T-cell (primary cell): ENCODE measurements at regions not wholly inside any gene's neighbourhood (a gene's known extent, or its start where the extent isn't known, plus 50 kb on each side); places are given as distances from the start of the nearest gene placed in this dataset.
"Not testable (repeated sequence)": the region's sequence is repeated elsewhere in the genome, so short reads cannot be mapped to it uniquely, and the experiment has no call there.

Source experiments
- ATAC-seq, 4 experiments: fragments of 200-7000 bp in 3 of 4; fragments of 150-1000 bp in 1 of 4; cut with Tn5 transposase; replicated peaks in 1 of 4; 1 replicate in 3 of 4; 2 replicates in 1 of 4; pipeline ENCODE4 v1.10.0; 2021; ENCODE audit warnings: moderate library complexity in 3 of 4, mild to moderate bottlenecking in 2 of 4, moderate number of reproducible peaks in 1 of 4
- CTCF ChIA-PET, 2 donors: fragments of 300-600 bp; sonication (Branson Sonifier 250); formaldehyde crosslinking; loops; one replicate each; lab custom pipeline; 2022; ENCODE audit warnings: antibody characterized with exemption in 2 of 2; lab: Charles Lee
- POLR2A ChIA-PET, 2 donors: fragments of 300-600 bp; sonication (Branson Sonifier 250); formaldehyde crosslinking; loops; one replicate each; lab custom pipeline; 2022; ENCODE audit warnings: antibody characterized with exemption in 2 of 2; lab: Charles Lee
- DNase-seq, 35 experiments: peaks; one replicate each; pipeline versions ENCODE4 v3.0.0 to v3.0.0-alpha.2; 2013 to 2023
- H3K27ac ChIP-seq: one replicate; pipeline ENCODE4 v1.5.1; 2013; ENCODE audit warnings: low read length
- H3K27me3 ChIP-seq, 2 experiments: replicated peaks in 1 of 2; 1 replicate in 1 of 2; 2 replicates in 1 of 2; pipeline versions ENCODE4 v1.6.1 to v1.7.0; 2013; ENCODE audit warnings: low read length in 1 of 2, mixed read lengths in 1 of 2; ENCODE audit not compliant: control insufficient read depth in 2 of 2, insufficient read depth in 2 of 2; ENCODE audit errors: extremely low read depth in 1 of 2
- H3K36me3 ChIP-seq, 2 donors: 1 replicate in 1 of 2; 2 replicates in 1 of 2; pipeline versions ENCODE4 v1.6.1 to v1.7.0; 2013; ENCODE audit warnings: low read length in 1 of 2; ENCODE audit not compliant: control insufficient read depth in 2 of 2, insufficient read depth in 1 of 2; ENCODE audit errors: extremely low read depth in 1 of 2
- H3K4me1 ChIP-seq, 2 experiments: 1 replicate in 1 of 2; 2 replicates in 1 of 2; pipeline versions ENCODE4 v1.6.1 to v1.7.0; 2013; ENCODE audit warnings: low read length in 2 of 2, mixed read lengths in 1 of 2; ENCODE audit not compliant: insufficient read depth in 2 of 2, control insufficient read depth in 1 of 2; ENCODE audit errors: extremely low read depth in 1 of 2
- H3K4me3 ChIP-seq, 2 donors: 1 replicate in 1 of 2; 2 replicates in 1 of 2; pipeline versions ENCODE4 v1.5.1 to v1.7.0; 2013; ENCODE audit warnings: mild to moderate bottlenecking in 2 of 2, low read length in 1 of 2, moderate library complexity in 1 of 2; ENCODE audit not compliant: control insufficient read depth in 1 of 2; ENCODE audit errors: extremely low read depth in 1 of 2
- H3K9me3 ChIP-seq: 2 replicates; pipeline ENCODE4 v1.7.0; 2013
- H3K27ac Mint-ChIP-seq, 2 donors: one replicate each; pipeline ENCODE4 v1.8.0; 2020 to 2021; ENCODE audit warnings: mild to moderate bottlenecking in 2 of 2, mixed read lengths in 2 of 2
- H3K27me3 Mint-ChIP-seq, 2 donors: one replicate each; pipeline ENCODE4 v1.8.0; 2021 to 2022; ENCODE audit warnings: mixed read lengths in 2 of 2
- H3K36me3 Mint-ChIP-seq: one replicate; pipeline ENCODE4 v1.8.0; 2021; ENCODE audit warnings: mixed read lengths
- H3K4me1 Mint-ChIP-seq, 3 donors: one replicate each; pipeline ENCODE4 v1.8.0; 2020 to 2022; ENCODE audit warnings: mixed read lengths in 3 of 3, mild to moderate bottlenecking in 1 of 3
- H3K4me3 Mint-ChIP-seq, 3 donors: one replicate each; pipeline ENCODE4 v1.8.0; 2020 to 2022; ENCODE audit warnings: mild to moderate bottlenecking in 3 of 3, mixed read lengths in 3 of 3, moderate library complexity in 3 of 3
- H3K9me3 Mint-ChIP-seq, 3 donors: one replicate each; pipeline ENCODE4 v1.8.0; 2020 to 2022; ENCODE audit warnings: mixed read lengths in 3 of 3
- WGBS: methylation state at CpG from one replicate; pipeline ENCODE4 v1.1.5; 2013; ENCODE audit warnings: missing lambda C conversion rate; ENCODE audit not compliant: insufficient coverage; 5-methylcytosine and 5-hydroxymethylcytosine counted together

GRCh38 chr3:194262176-194262924 lies 88.8 kb downstream of the CPN2 start:
- DNase-seq (no peak), ATAC-seq (no peak)
- Mint-ChIP-seq H3K27me3 (no peaks in the 10 kb centered on the region), H3K27ac (no peak overlapping the region), H3K36me3 (no peaks in the 10 kb centered on the region), H3K9me3 (peaks cover 0 to 6% (median 5%) of the 10 kb centered on the region in 3 donors), H3K4me3 (no peak overlapping the region), H3K4me1 (peaks cover 0 to 13% (median 0%) of the 10 kb centered on the region in 3 donors)
- Histone ChIP-seq H3K36me3 (no peaks in the 10 kb centered on the region), H3K27me3 (peaks cover 0 to 10% of the 10 kb centered on the region in 2 experiments), H3K4me1 (peaks cover 0 to 3% of the 10 kb centered on the region in 2 experiments), H3K9me3 (no peaks in the 10 kb centered on the region), H3K27ac (no peak overlapping the region), H3K4me3 (no peak overlapping the region)
- WGBS, result 76% methylated on average over 9 of the region's 10 CpGs
- CTCF ChIA-PET, result interaction anchor here in 1 of 2 donors (0.7 kb wide), 1 partner anchor 181 kb away, joined by 3 read pairs; no protein-coding TSS in a partner anchor
- POLR2A ChIA-PET, result no interaction called here

- ATAC-seq (no peak), DNase-seq (no peak)
- H3K36me3 Mint-ChIP-seq, result no peaks in the 10 kb centered on the region
- peaks cover 0 to 13% (median 0%) of the 10 kb centered on the region in 3 donors for H3K4me1 Mint-ChIP-seq
- H3K4me3 ChIP-seq, result no peak overlapping the region
- ChIA-PET CTCF (interaction anchor here in 1 of 2 donors (1.0 kb wide), 1 partner anchor 50 kb away, joined by 5 read pairs; no protein-coding TSS in a partner anchor), POLR2A (no interaction called here)
- peaks cover 0 to 12% of the 10 kb centered on the region in 2 experiments for H3K27me3 ChIP-seq
- H3K36me3 ChIP-seq, result no peaks in the 10 kb centered on the region
- H3K4me3 Mint-ChIP-seq, result no peak overlapping the region
- no peaks in the 10 kb centered on the region for H3K27me3 Mint-ChIP-seq
- no peak overlapping the region for H3K27ac ChIP-seq
- peaks cover 0 to 3% of the 10 kb centered on the region in 2 experiments for H3K4me1 ChIP-seq
- no peaks in the 10 kb centered on the region for H3K9me3 ChIP-seq
- H3K27ac Mint-ChIP-seq, result no peak overlapping the region
- WGBS, result 92% methylated on average over 5 of the region's 5 CpGs
- peaks cover 0 to 5% (median 4%) of the 10 kb centered on the region in 3 donors for H3K9me3 Mint-ChIP-seq
Observed at GRCh38 chr3:194262925-194263305, 88.2 kb downstream of the CPN2 start.

DNA sequence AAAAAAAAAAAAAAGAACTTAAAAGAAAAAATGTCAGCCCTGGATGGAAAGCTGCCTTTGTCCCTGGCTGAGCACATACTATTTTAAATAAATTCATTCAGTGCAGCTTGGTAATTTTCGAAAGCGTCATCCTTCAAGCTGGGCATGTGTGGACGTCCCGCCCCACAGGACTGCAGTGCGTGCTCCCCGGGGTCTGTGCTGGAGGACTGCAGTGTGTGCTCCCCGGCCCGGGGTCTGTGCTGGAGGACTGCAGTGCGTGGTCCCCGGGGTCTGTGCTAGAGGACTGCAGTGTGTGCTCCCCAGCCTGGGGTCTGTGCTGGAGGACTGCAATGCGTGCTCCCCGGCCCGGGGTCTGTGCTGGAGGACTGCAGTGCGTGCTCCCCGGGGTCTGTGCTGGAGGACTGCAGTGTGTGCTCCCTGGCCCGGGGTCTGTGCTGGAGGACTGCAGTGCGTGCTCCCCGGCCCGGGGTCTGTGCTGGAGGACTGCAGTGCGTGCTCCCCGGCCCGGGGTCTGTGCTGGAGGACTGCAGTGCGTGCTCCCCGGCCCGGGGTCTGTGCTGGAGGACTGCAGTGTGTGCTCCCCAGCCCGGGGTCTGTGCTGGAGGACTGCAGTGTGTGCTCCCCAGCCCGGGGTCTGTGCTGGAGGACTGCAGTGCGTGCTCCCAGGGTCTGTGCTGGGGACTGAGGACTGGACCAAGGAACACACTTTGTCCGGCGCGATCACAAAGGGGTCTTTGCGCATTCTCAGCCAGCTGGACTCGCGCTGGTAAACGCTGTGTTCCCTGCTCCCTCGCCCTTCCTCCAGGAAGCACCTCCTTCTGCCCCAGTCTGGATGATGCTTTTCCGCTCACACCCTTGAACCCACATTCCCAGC lies 86.3 kb downstream of the CPN2 start:
- ATAC-seq, H3K9me3 Mint-ChIP-seq, H3K4me3 ChIP-seq, H3K9me3 ChIP-seq, H3K4me1 ChIP-seq, POLR2A ChIA-PET, H3K4me3 Mint-ChIP-seq, H3K36me3 Mint-ChIP-seq, H3K36me3 ChIP-seq, H3K27ac Mint-ChIP-seq, CTCF ChIA-PET, H3K27me3 Mint-ChIP-seq, H3K27ac ChIP-seq, DNase-seq: not testable (repeated sequence)
- 88% methylated on average over 26 of the region's 37 CpGs for WGBS
- peaks cover 0 to 13% (median 5%) of the 10 kb centered on the region in 3 donors for H3K4me1 Mint-ChIP-seq
- peaks cover 0 to 17% of the 10 kb centered on the region in 2 experiments for H3K27me3 ChIP-seq

DNA sequence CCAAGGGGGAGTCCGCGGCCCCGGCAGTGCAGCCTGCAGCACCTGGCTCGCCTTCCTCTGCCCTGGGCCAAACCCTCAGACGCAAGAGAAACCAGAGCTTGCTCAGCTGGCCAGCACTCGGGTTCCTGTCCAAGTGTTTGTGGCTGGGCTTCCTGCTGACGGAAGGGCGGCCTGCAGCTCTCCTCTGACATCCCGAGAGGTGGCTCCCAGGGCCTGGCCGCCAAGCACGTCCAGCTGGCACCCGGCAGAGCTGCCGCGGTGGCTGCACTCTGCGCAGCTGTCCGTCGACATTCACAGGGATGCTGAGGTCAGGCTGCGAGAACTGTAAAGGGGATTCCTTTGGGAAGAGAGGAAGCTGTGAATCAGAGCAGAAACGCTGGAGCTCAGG lies 85.6 kb downstream of the CPN2 start:
- Mint-ChIP-seq H3K27me3 (peaks cover 0 to 4% of the 10 kb centered on the region in 2 donors), H3K27ac (no peak overlapping the region), H3K4me3 (no peak overlapping the region), H3K9me3 (no peaks in the 10 kb centered on the region), H3K36me3 (no peaks in the 10 kb centered on the region), H3K4me1 (peaks cover 0 to 13% (median 8%) of the 10 kb centered on the region in 3 donors)
- Histone ChIP-seq H3K4me3 (no peak overlapping the region), H3K27me3 (peaks cover 0 to 21% of the 10 kb centered on the region in 2 experiments), H3K27ac (no peak overlapping the region), H3K36me3 (no peaks in the 10 kb centered on the region), H3K4me1 (peaks cover 0 to 10% of the 10 kb centered on the region in 2 experiments), H3K9me3 (no peaks in the 10 kb centered on the region)
- DNase-seq (no peak), ATAC-seq (no peak)
- WGBS, result 24% methylated on average over 12 of the region's 19 CpGs
- POLR2A ChIA-PET, result no interaction called here
- CTCF ChIA-PET, result interaction anchor here in 1 of 2 donors (0.6 kb wide), 1 partner anchor 608 kb away, joined by 3 read pairs; no protein-coding TSS in a partner anchor

DNA sequence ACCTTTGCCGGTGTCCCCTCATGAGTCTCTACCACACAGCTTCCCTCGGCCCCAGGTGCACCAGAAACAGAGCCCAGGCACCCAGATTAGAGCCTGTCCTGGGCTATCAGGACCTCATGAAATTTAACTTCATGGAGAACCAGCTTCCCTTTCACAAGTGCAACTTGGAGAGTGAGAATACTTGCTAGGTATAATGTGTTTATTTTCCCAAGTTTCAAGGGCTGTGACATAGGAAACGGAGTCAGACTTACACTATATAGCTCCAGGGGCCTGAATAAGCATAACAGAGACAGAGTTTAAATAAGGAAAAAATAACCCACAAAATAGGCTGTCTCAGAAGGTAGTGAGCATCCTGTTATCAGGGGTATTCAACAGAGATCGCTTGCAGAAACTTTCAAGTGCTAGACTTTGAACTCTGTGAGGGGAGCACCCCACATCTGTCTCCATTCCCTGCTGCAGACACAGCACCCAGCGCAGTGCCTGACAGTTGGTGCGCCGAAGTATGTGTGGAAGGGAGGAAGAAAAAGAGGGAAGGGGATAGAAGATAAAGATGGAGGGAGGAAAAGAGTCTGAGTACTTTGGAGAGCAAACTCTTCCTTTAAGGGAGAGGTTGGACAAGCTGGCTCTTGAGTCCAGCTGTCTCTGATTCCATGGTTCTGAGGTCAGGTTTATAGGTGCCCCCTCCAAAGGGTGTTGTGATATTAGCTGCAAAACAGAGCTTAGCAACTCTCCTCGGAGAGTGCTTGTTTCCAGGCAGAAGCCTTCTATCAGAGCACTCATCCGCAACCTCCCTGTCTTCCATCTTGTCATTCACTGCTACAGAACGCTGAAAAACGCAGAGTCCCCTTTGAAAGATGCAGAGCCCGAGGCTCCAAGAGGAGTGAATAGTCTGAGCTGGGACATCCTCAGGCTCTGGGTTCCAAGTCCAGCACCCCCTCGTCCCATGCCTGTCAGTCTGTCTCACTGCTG lies 84.8 kb downstream of the CPN2 start:
- no peak for DNase-seq
- ChIA-PET POLR2A (no interaction called here), CTCF (interaction anchor here in 1 of 2 donors (0.6 kb wide), 1 partner anchor 607 kb away, joined by 3 read pairs; no protein-coding TSS in a partner anchor)
- Mint-ChIP-seq H3K27me3 (peaks cover 0 to 6% of the 10 kb centered on the region in 2 donors), H3K36me3 (no peaks in the 10 kb centered on the region), H3K9me3 (no peaks in the 10 kb centered on the region), H3K4me3 (no peak overlapping the region), H3K4me1 (peaks cover 0 to 13% (median 10%) of the 10 kb centered on the region in 3 donors), H3K27ac (no peak overlapping the region)
- no peak for ATAC-seq
- Histone ChIP-seq H3K4me3 (no peak overlapping the region), H3K27me3 (peaks cover 0 to 26% of the 10 kb centered on the region in 2 experiments), H3K36me3 (no peaks in the 10 kb centered on the region), H3K27ac (no peak overlapping the region), H3K4me1 (peaks cover 0 to 10% of the 10 kb centered on the region in 2 experiments), H3K9me3 (no peaks in the 10 kb centered on the region)
- 88% methylated on average over 4 of the region's 13 CpGs for WGBS
